SK-MEL-5 (cell line): ENCODE measurements at regions not wholly inside any gene's neighbourhood (a gene's known extent, or its start where the extent isn't known, plus 50 kb on each side); places are given as distances from the start of the nearest gene placed in this dataset.

Experiments
- DNase-seq: peaks from one replicate; pipeline ENCODE4 v3.0.0-alpha.2; 2016; ENCODE audit warnings: low read depth, low spot score
- in situ Hi-C: cut with HindIII; loops from 2 replicates; pipeline ENCODE4 v1.10.0; 2016; ENCODE audit warnings: low sequenced_read_pairs, high pct_unique_total_duplicates, low pct_unique_long_range_greater_than_20kb

DNA sequence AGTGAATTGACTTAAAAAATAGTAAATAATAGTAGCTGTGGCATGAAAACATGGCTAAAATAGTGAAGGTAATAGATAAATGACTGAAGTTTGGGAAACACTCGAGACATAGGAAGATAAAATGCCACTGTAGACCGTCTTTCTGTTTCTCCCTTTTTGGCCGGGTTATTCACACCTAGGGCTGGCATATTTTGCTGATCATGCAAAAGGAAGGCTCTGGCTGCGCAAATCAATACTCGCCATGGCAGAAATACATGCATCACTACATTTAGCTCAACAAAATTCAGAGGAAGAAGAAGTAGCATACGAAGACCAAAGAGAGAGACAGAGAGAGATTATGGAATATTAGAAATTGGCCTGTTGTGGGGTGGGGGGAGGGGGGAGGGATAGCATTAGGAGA is 242.2 kb upstream of the KBTBD8 start:
- DNase-seq: no peak
- in situ Hi-C loops: no loop called here

GRCh38 chr3:66756468-66757036 is 241.6 kb upstream of the KBTBD8 start:
- in situ Hi-C loops: no loop called here
- DNase-seq: no peak

DNA sequence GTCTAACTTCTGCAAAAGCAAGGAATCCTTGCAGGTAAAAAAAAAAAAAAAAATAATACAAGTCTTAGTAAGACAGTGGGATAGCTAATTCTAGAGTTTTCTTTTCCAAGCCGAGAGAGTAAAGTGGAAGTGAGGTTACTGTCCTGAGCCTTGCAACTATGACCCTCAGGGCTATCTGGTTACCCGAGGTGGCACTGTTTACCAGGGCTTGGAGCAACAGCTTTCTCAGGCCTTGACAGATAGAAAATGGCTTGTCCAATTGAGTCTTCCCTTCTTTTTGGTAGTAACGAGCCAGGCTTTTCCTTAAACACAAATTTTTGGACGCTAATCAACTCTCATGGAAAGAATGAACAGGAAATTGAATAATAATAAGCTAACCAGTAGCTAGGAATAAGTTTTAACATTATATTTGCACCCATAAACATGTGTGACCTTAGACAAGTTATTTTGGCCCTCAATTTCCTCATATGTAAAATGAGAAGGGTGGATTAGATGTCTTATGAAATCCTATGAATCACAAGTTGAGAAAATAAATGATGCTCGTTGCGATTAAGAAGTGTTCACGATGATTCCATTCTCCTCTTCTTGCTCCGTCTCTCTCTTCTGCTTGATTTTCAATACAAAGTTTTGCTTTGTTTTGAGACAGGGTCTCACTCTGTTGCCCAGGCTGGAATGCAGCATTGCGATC is 236.9 kb upstream of the KBTBD8 start:
- no peak for DNase-seq
- in situ Hi-C loops: no loop called here

- in situ Hi-C loops: no loop called here
- peak; percentile 56 for DNase-seq
Measured at GRCh38 chr3:66762916-66763693, 235.0 kb upstream of the KBTBD8 start.

- in situ Hi-C loops: no loop called here
- no peak for DNase-seq
Measured at GRCh38 chr3:66778107-66778506, 220.0 kb upstream of the KBTBD8 start.

- in situ Hi-C loops: no loop called here
Measured at GRCh38 chr3:66778777-66779176, 219.3 kb upstream of the KBTBD8 start.

DNA sequence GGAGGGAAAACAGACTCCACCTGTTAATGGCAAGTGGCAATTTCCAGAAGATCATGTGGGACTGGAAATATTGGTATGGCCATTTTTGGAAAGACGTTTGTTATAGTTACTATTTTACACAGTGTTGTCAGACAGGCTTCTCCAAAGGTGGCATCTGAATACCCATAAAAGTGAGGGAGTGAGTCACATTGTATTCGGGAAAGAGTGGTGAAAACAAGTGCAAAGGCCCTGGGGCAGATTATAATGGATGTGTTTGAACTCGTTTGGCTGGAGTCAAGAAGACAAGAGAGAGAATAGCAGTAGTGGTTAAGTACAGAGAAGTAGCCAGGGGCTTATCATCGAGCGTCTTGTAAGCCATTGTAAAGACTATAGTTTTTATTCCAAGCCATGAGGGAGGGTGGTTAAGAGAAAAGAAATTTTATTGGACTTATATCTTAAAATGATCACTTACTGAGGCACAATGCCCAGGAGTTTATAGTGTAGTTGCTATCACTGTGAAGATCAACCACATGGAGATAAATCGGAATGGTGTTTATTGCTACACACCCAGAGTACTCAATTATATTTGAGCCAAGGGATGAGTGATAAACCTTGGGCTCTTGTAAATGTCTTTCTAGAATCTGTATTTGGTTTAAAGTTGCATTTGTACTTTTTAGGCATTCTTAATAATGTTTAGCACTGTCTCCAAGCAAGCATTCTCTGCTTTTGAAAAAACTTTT is 212.8 kb upstream of the KBTBD8 start:
- no peak for DNase-seq
- in situ Hi-C loops: no loop called here

More at GRCh38 chr3:66778777-66779176, 219.3 kb upstream of the KBTBD8 start:
- DNase-seq: no peak

DNA sequence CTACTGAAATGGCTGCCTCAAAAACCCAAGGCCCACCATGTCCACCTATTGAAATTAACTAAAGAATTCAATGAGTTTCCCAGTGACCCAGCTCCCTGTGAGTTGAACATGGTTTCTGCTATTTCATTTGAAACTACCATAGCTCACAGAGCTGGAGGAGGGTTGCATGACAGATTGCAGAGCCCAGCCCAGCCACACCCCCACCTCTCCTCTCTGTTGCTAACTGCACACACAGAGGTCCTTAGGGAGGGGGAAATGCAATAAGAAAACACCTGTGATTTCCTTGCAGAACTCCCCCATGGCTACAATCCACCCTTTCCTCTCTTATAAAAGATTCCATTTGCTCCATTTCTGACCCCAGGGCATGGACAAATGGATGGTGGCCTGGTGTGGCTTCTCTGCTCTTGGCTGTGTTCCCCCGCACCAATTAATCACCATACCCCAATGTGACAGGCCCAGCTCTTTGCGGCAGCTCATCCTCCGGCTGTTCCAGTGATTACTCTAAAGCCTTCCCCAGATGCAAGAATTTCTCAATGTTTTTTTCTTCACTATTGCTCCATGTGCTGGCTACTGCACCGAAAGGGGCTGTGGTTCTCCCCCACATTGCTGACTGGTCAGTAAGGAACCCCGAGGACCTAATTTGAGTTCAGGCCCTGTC is 208.4 kb upstream of the KBTBD8 start:
- in situ Hi-C loops: no loop called here
- DNase-seq: no peak

DNA sequence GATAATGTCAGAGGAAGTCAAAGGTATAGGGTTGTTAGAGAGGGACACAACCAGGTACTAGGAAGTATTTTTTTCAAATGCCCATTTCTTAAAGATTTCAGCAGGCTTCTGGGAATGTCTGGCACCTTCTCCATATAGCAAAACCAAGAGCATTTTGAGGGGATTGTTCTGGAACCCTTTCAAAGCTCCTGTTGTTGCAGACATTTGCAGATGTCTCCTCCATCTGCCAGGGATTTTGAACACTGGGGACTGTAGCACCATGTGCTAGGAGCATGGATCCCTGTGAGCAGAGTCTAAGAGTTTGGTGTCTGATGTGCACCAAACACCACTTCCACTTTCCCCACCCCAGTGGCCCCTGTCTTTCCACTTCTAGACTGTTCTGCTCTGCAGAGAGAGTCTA is 206.0 kb upstream of the KBTBD8 start:
- in situ Hi-C loops: no loop called here

DNA sequence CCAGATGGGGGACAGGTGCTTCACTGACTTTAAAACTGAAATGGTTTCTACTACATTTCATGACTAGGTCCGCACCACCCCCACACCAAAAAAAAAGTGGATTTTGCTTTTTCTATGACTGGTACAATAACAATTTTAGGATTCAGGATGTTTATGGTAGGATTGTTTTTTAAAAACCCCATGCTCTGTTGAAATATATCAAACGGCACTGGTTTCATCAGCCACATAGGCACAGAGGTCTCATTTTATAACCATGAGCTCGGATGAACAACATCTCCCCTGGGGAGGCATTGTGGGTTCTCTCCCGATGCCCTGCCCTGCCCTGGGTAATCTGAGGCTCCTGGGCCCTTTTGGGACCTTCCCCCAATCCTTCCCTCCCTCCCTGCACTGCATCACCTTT is 202.7 kb upstream of the KBTBD8 start:
- no peak for DNase-seq
- in situ Hi-C loops: no loop called here

More for the DNA sequence above, 206.0 kb upstream of the KBTBD8 start:
- DNase-seq: no peak

DNA sequence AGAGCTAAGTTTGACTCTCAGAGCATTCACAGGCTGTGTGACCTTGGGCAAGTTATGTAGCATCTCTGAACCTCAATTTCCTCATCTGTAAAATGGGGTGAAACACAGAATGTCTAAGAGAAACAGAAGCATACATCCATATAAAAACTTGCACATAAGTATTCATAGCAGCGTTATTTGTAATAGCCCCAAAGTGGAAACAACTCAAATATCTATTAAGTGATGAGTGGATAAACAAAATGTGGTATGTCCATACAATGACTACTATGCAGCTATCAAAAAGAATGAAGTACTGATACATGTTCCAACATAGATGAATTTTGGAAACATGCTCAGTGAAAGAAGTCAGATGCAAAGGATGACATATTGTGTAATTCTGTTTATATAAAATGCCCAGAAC is 201.8 kb upstream of the KBTBD8 start:
- DNase-seq: no peak
- in situ Hi-C loops: no loop called here

DNA sequence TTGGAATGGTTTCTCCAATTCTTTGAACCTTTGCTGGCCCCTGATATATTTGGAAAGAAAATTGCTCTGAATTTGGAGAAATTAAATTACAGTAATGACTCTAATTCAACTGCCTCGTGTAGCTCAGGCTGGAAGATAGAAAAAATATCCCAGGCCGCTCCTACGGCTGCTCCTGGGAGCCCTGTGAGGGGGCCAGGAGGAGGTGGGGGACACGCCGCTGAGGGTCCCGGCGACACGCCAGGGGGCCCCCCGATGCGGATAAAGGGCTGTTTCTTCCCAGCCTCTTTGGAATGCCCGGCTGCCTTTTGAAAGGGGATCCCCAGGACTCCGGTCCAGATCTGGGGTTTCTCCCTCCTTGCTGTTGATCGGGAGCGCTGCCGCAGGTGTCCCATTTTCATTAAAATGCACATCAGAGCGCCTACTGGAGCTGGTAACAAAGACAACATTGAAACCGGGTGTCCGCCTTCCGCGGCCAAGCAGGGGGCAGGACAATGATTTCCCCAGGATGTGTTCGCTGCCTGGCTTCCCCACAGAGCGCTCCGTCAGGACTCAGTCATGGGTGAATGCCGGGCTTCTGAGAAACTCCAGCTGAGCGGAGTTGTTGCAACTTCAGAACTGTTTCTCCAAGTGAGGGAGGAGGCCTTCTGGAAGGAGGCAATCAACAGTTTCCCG is 200.1 kb upstream of the KBTBD8 start:
- DNase-seq: peak; percentile 7
- in situ Hi-C loops: no loop called here

DNA sequence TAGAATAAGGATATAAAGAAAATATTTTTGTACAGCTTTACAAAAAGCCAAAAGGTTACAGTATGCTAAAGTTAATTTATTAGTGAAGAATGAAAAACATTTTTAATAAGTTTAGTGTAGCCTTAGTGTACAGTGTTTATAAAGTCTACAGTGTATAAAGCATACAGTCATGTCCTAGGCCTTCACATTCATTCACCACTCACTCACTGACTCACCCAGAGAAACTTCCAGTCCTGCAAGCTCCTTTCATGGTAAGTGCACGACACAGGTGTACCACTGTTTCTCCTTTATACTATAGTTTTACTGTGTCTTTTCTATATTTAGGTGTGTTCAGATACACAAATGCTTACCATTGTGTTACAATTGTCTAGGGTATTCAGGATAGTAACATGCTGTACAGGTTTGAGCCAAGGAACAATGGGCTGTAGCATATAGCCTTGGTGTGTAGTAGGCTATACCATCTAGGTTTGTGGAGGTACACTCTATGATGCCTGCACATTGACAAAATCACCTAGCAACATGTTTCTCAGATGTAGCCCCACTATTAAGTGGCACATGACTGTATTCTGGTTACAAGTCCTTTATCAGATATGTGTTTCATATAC is 197.1 kb upstream of the KBTBD8 start:
- in situ Hi-C loops: no loop called here
- DNase-seq: no peak

GRCh38 chr3:66803206-66803605 is 194.9 kb upstream of the KBTBD8 start:
- in situ Hi-C loops: no loop called here
- DNase-seq: peak; percentile 42

- in situ Hi-C loops: no loop called here
- DNase-seq: no peak
Measured at GRCh38 chr3:66803721-66804695, 194.1 kb upstream of the KBTBD8 start.
